ENCODE measurements at regions not wholly inside any gene's neighbourhood (a gene's known extent, or its start where the extent isn't known, plus 50 kb on each side); places are given as distances from the start of the nearest gene placed in this dataset.

GRCh38 chr3:170723241-170723640 lies 137.4 kb upstream of the SLC7A14 start:
- no peak overlapping the region for H3K4me3 Mint-ChIP-seq
- peaks cover 7 to 17% of the 10 kb centered on the region in 2 donors for H3K27me3 Mint-ChIP-seq
- peaks cover 0 to 5% of the 10 kb centered on the region in 2 donors for H3K9me3 Mint-ChIP-seq
- ATAC-seq (replicated peaks) (no peak), DNase-seq (no peak)
- H3K36me3 Mint-ChIP-seq, result no peaks in the 10 kb centered on the region
- H3K27ac Mint-ChIP-seq, result no peak overlapping the region
- H3K4me1 Mint-ChIP-seq, result no peaks in the 10 kb centered on the region

- H3K36me3 Mint-ChIP-seq, result no peaks in the 10 kb centered on the region
- H3K4me1 Mint-ChIP-seq, result no peaks in the 10 kb centered on the region
- ATAC-seq (replicated peaks), result no peak
Measured at GRCh38 chr3:170721563-170721962, 135.7 kb upstream of the SLC7A14 start.

GRCh38 chr3:170719300-170719699 lies 133.4 kb upstream of the SLC7A14 start:
- H3K4me1 Mint-ChIP-seq, result no peaks in the 10 kb centered on the region
- no peak for ATAC-seq (replicated peaks)

More at GRCh38 chr3:170721563-170721962, 135.7 kb upstream of the SLC7A14 start:
- Mint-ChIP-seq H3K27me3 (peaks cover 12 to 31% of the 10 kb centered on the region in 2 donors), H3K27ac (no peak overlapping the region), H3K9me3 (peaks cover 0 to 5% of the 10 kb centered on the region in 2 donors), H3K4me3 (no peak overlapping the region)
- DNase-seq, result no peak

GRCh38 chr3:170718848-170719247 lies 133.0 kb upstream of the SLC7A14 start:
- Mint-ChIP-seq H3K4me1 (no peaks in the 10 kb centered on the region), H3K9me3 (peaks cover 0 to 7% of the 10 kb centered on the region in 2 donors), H3K27me3 (peaks cover 24 to 45% of the 10 kb centered on the region in 2 donors), H3K27ac (no peak overlapping the region), H3K36me3 (no peaks in the 10 kb centered on the region), H3K4me3 (no peak overlapping the region)
- ATAC-seq (replicated peaks) (no peak), DNase-seq (no peak)

More at GRCh38 chr3:170719300-170719699, 133.4 kb upstream of the SLC7A14 start:
- Mint-ChIP-seq H3K27ac (no peak overlapping the region), H3K27me3 (peaks cover 24 to 45% of the 10 kb centered on the region in 2 donors), H3K9me3 (peaks cover 0 to 7% of the 10 kb centered on the region in 2 donors), H3K36me3 (no peaks in the 10 kb centered on the region), H3K4me3 (no peak overlapping the region)
- no peak for DNase-seq

- H3K27ac Mint-ChIP-seq, result no peak overlapping the region
- H3K9me3 Mint-ChIP-seq, result peaks cover 0 to 7% of the 10 kb centered on the region in 2 donors
- no peak for DNase-seq
- no peak for ATAC-seq (replicated peaks)
- no peaks in the 10 kb centered on the region for H3K4me1 Mint-ChIP-seq
- no peaks in the 10 kb centered on the region for H3K36me3 Mint-ChIP-seq
- no peak overlapping the region for H3K4me3 Mint-ChIP-seq
- peaks cover 24 to 45% of the 10 kb centered on the region in 2 donors for H3K27me3 Mint-ChIP-seq
Measured at GRCh38 chr3:170717410-170718402, 131.8 kb upstream of the SLC7A14 start.

GRCh38 chr3:170716172-170716805 lies 130.4 kb upstream of the SLC7A14 start:
- H3K4me1 Mint-ChIP-seq, result no peaks in the 10 kb centered on the region
- no peak for ATAC-seq (replicated peaks)

GRCh38 chr3:170714562-170715535 lies 129.0 kb upstream of the SLC7A14 start:
- Mint-ChIP-seq H3K9me3 (peaks cover 6 to 10% of the 10 kb centered on the region in 2 donors), H3K27me3 (peaks cover 33 to 40% of the 10 kb centered on the region in 2 donors), H3K4me1 (no peaks in the 10 kb centered on the region), H3K27ac (no peak overlapping the region), H3K4me3 (no peak overlapping the region), H3K36me3 (no peaks in the 10 kb centered on the region)
- DNase-seq (no peak), ATAC-seq (replicated peaks) (no peak)

More at GRCh38 chr3:170716172-170716805, 130.4 kb upstream of the SLC7A14 start:
- no peak overlapping the region for H3K27ac Mint-ChIP-seq
- peaks cover 28 to 48% of the 10 kb centered on the region in 2 donors for H3K27me3 Mint-ChIP-seq
- no peak for DNase-seq
- peaks cover 0 to 7% of the 10 kb centered on the region in 2 donors for H3K9me3 Mint-ChIP-seq
- H3K4me3 Mint-ChIP-seq, result no peak overlapping the region
- H3K36me3 Mint-ChIP-seq, result no peaks in the 10 kb centered on the region

GRCh38 chr3:170714122-170714521 lies 128.2 kb upstream of the SLC7A14 start:
- DNase-seq (no peak), ATAC-seq (replicated peaks) (no peak)
- Mint-ChIP-seq H3K27me3 (peaks cover 36 to 38% of the 10 kb centered on the region in 2 donors), H3K36me3 (peaks cover 0 to 3% of the 10 kb centered on the region in 2 donors), H3K9me3 (peaks cover 13 to 17% of the 10 kb centered on the region in 2 donors), H3K4me3 (no peak overlapping the region), H3K4me1 (no peaks in the 10 kb centered on the region), H3K27ac (no peak overlapping the region)

- no peak overlapping the region for H3K27ac Mint-ChIP-seq
- H3K27me3 Mint-ChIP-seq, result peaks cover 34 to 40% of the 10 kb centered on the region in 2 donors
- H3K9me3 Mint-ChIP-seq, result peaks cover 15 to 16% of the 10 kb centered on the region in 2 donors
- peaks cover 0 to 4% of the 10 kb centered on the region in 2 donors for H3K36me3 Mint-ChIP-seq
- no peak overlapping the region for H3K4me3 Mint-ChIP-seq
- ATAC-seq (replicated peaks) (no peak), DNase-seq (no peak)
- H3K4me1 Mint-ChIP-seq, result no peaks in the 10 kb centered on the region
Measured at GRCh38 chr3:170713653-170714052, 127.8 kb upstream of the SLC7A14 start.

GRCh38 chr3:170712798-170713197 lies 126.9 kb upstream of the SLC7A14 start:
- Mint-ChIP-seq H3K36me3 (peaks cover 0 to 4% of the 10 kb centered on the region in 2 donors), H3K27ac (no peak overlapping the region), H3K27me3 (peaks cover 34 to 40% of the 10 kb centered on the region in 2 donors), H3K9me3 (peaks cover 13 to 15% of the 10 kb centered on the region in 2 donors), H3K4me3 (no peak overlapping the region), H3K4me1 (no peaks in the 10 kb centered on the region)
- ATAC-seq (replicated peaks), result no peak
- DNase-seq, result no peak

- DNase-seq (no peak), ATAC-seq (replicated peaks) (no peak)
- H3K36me3 Mint-ChIP-seq, result peaks cover 0 to 4% of the 10 kb centered on the region in 2 donors
- H3K27me3 Mint-ChIP-seq, result peaks cover 39 to 40% of the 10 kb centered on the region in 2 donors
- peaks cover 13 to 15% of the 10 kb centered on the region in 2 donors for H3K9me3 Mint-ChIP-seq
- H3K27ac Mint-ChIP-seq, result no peak overlapping the region
- H3K4me1 Mint-ChIP-seq, result no peaks in the 10 kb centered on the region
- H3K4me3 Mint-ChIP-seq, result no peak overlapping the region
Measured at GRCh38 chr3:170712336-170712735, 126.5 kb upstream of the SLC7A14 start.

GRCh38 chr3:170711786-170712185 lies 125.9 kb upstream of the SLC7A14 start:
- H3K4me1 Mint-ChIP-seq, result no peaks in the 10 kb centered on the region
- DNase-seq (no peak), ATAC-seq (replicated peaks) (no peak)
- peaks cover 36 to 38% of the 10 kb centered on the region in 2 donors for H3K27me3 Mint-ChIP-seq
- peaks cover 13 to 15% of the 10 kb centered on the region in 2 donors for H3K9me3 Mint-ChIP-seq
- H3K36me3 Mint-ChIP-seq, result peaks cover 0 to 4% of the 10 kb centered on the region in 2 donors
- no peak overlapping the region for H3K4me3 Mint-ChIP-seq
- no peak overlapping the region for H3K27ac Mint-ChIP-seq

GRCh38 chr3:170709046-170709445 lies 123.2 kb upstream of the SLC7A14 start:
- Mint-ChIP-seq H3K36me3 (peaks cover 0 to 4% of the 10 kb centered on the region in 2 donors), H3K27ac (no peak overlapping the region), H3K9me3 (peaks cover 11 to 15% of the 10 kb centered on the region in 2 donors), H3K4me3 (no peak overlapping the region), H3K27me3 (peaks cover 29 to 35% of the 10 kb centered on the region in 2 donors), H3K4me1 (no peaks in the 10 kb centered on the region)
- DNase-seq, result no peak
- no peak for ATAC-seq (replicated peaks)
